Left renal cortex interstitium (tissue), 4 donors: ENCODE measurements at regions not wholly inside any gene's neighbourhood (a gene's known extent, or its start where the extent isn't known, plus 50 kb on each side); places are given as distances from the start of the nearest gene placed in this dataset.
A peak's percentile ranks its signal among the peaks of the same experiment; 100 is the strongest.

Experiments
- DNase-seq, 4 donors: peaks; one replicate each; pipeline ENCODE4 v3.0.0-alpha.2; 2013; ENCODE audit warnings: low read depth in 4 of 4, low spot score in 2 of 4, missing footprints in 1 of 4

DNA sequence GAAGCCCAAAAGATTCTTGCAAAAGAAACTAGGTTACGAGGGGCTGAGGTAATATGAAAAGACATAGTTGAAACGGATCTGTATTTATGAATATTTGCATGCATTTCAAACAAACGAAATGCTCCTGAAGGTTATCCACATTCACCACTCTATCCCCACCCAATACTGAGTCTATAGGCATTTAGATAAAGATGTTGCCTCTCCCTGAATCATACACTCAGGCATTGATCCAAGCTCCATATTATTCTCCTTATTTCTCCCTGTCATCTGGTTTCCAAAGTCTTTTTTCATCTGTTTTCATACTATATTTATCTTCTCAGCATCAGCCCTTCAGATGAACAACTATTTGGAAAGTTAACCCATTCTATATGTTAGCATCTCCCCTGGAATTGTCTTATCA, 492.5 kb upstream of the TGFBR2 start:
- DNase-seq: no peak

DNA sequence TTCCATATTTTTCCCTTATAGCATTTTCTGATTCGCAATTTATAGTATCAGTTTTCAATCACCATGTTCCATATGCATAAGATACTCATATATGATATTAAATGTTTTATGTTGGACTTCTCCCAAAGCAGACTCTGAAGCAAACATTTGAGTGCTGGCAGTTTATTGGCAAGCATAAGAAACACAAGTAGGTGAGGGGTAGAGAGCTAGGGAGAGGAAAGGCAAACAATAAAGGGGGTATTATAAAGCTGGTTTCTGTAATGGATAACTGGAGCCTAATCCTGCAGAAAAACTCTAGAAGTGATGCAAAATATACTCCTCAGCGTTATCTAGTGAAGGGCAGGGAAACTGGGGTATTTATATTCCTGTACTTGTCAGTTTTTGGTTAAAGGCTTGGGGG, 491.5 kb upstream of the TGFBR2 start:
- no peak for DNase-seq

DNA sequence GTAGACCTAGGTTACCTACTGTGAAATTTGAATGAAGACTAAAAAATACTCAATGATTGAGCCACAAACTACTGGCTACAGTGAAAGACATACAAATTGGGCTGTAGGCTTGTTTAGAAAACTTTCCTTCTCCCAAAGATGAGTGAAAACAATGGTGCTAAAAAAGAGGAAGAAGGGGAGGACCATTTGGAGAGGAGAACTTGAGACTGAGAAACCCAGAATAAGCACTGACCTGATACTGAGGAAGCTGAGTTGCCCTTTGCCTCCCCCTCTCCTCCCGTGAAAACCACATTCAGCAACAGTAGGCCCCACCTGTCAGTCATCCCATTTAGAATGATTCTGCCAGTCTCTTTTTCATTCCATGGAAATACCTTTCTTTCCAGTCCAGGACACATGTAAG, 484.0 kb upstream of the TGFBR2 start:
- no peak for DNase-seq

DNA sequence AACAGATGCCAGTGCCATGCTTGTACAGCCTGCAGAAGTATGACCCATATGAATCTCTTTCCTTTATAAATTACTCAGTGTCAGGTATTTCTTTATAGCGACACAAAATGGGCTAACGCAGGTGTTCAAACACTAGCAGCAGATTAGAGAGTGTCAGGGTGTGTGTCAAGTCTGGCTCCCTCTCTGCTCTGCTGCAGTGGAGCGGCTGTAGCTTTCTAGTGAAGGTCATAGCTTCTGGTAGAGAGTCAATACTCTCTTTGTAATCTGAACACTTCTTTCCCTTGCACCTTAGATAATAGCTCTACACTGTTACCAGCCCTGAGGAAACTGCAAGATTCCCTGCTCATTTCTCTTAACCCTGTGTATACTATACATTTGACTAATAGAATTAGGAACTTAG, 483.2 kb upstream of the TGFBR2 start:
- DNase-seq: no peak

DNA sequence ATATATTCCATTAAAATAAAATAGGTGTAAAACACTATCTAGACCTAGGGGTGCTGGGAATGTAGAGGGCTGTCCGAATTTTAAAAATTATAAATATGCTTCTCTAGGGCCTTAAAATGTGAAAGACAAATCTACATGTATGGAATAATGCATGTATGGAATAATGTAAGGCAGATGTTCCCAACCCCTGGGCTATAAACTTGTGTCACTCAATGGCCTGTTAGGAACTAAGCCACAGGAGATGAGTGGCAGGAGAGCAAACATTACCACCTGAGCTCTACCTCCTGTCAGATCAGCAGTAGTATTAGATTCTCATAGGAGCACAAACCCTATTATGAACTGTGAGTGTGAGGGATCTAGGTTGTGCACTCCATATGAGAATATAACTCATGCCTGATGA, 482.6 kb upstream of the TGFBR2 start:
- DNase-seq: no peak

DNA sequence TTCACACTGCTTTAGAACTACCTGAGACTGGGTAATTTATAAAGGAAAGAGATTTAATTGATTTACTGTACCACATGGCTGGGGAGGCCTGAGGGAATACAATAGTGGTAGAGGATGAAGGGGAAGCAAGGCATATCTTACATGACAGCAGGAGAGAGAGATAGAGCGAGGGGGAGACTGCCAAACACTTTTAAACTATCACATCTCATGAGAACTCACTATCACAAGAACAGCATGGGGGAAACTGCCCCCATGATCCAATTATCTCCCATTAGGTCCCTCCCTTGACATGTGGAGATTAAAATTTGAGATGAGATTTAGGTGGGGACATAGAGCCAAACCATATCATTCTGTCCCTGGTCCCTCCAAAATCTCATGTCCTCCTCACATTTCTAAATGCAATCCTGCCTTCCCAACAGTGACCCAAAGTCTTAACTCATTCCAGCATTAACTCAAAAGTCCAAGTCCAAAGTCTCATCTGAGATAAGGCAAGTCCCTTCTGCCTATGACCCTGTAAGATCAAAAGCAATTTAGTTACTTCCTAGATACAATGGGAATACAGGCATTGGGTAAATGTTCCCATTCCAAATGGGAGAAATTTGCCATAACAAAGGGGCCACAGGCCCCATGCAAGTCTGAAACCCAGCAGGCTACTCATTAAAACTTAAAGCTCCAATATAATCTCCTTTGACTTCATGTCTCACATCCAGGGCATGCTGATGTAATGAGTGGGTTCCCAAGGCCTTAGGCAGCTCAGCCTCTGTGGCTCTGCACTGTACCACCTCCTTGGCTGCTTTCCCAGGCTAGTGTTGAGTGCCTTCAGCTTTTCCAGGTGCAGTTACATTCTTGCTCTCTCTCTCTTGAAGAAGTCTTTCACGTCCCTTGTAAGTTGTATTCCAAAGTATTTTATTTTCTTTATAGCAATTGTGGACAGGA, 481.7 kb upstream of the TGFBR2 start:
- no peak for DNase-seq

DNA sequence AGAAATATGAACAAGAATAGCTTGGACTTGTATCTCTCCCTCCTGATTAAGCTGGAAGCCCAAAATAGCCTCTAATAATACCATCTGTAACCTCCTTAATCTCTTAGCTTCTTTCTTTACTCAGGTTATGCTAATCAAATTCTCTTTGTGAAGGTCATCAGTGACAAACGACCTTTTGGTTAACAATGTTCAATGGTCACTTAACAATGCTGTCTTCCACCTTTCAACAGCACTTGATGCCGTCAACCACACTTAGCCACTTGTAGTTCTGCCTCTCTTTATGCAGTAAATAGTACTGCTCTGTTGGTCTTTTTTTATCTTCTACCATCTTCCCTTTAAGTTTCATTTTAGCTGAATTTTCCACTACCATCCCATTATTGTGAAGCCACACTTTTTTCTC, 476.6 kb upstream of the TGFBR2 start:
- no peak for DNase-seq

DNA sequence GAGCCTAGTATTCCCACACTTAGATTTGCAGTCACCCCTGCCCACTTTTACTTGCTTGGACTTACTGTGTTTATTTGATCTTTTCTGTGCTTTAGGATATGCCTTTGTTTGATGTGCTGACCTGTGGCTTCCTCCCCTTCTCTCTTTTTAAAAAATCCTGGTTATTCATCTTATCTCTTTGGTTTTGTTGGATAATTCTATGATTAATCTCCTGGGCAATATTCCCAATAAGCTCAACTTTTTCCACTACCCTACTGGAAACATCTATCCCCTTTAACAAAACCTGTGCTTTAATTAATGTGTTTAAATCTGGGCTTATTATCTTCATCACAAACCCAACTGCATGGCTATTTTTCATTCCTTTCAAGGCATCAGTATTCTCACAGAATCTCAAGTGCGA, 476.0 kb upstream of the TGFBR2 start:
- no peak for DNase-seq

DNA sequence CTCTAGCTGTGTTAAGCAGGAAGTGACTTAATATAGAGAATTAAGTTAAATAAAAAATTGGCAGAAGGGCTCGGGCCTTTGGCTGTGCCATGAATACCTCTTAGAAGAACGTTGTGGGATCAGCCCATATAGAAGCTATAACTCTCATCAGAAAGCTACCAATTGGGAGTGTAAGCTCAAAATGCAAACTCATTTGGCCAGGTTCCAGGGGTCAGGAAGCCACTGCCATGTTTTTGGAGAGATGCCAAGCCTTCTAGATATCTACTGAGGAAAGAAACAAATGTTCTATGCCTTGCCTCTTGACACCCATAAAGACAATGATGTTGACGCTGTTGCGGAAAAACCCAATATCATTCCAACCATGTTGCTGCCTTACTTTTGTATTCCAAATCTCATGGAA, 475.2 kb upstream of the TGFBR2 start:
- DNase-seq: no peak

DNA sequence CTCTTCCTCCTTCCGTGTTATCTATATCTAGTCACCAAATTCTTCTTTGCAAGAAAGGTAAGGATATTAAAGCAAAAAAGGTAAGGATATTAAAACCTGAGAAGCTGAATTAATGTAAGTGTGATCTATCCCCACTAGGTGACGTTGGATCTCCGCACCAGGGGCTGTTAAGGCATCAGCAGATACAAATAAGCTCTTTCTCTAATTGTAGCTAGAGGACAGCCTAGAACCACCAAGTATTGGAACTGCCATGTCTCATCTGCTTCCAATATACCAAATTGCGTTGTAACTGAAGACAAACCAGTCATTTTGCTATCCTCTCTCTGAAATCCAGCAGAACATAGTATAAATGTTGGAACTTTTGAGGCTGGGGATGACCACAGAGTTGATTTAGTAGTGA, 471.2 kb upstream of the TGFBR2 start:
- DNase-seq: no peak

DNA sequence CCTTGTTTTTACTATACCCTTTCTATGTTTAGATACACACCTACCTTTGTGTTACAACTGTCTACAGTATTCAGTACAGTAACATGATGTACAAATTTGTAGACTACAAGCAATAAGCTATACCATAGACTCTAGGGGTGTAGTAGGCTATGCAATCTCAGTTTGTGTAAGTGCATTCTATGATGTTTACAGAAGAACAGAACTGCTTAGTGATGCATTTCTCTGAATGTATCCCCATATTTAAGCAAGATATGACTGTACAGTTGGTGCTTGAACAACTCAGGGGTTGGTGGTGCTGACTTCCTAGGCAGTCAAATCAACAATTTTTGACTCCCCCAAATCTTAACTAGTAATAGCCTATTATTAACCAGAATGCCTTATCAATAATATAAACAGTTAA, 467.1 kb upstream of the TGFBR2 start:
- no peak for DNase-seq

DNA sequence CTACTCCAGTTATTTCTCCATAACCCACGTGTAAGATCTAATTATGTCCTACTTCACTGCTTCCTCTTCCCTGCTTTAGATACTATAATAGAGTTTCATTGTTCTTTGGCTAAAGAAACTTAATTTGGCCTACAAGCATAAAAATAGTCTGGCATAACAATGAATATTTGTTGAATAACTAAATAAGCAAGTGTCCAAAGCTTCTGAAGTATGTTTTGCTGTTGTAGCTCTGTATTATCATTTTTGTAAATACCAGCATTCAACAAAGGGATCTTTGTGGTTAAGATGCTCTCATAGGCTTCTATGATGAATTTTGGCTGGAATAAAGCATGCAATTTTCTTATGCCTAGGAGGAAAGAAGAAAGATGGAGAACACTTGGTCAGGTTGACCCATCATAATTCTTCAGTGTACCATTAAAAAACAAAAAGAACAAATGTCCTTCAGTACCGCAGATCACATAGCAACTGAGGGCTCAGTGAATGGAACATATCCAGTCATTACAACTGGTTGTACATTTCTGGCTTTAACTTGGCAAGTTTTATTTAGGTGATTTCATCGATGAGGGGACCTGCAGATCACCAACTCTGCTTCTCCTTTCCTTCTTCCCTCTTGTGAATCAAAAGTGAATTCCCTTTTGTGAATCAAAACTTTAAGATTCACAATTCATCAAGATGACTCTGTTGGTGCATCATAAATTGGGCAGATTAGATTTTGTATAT, 465.9 kb upstream of the TGFBR2 start:
- DNase-seq: no peak

DNA sequence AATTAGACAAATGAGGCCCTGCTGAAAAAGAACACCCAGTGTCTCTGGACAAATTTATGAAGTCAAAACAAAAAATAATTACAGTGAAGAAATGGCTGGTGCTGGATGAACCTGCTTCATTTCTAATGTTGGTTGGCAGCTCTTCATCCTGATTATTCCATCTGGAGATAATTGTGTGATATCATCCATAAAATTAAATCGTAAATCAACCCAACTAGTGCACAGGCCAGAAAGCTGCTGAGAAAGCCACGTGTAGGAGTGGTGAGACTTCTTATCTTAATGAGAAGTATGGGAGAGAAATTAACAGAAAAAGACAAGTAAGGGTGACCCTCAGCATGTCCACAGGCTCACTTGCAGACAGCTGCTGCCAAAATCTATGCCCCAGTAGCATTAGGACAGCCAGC, 465.2 kb upstream of the TGFBR2 start:
- peak in 1 of 4 donors; percentile 7 for DNase-seq

DNA sequence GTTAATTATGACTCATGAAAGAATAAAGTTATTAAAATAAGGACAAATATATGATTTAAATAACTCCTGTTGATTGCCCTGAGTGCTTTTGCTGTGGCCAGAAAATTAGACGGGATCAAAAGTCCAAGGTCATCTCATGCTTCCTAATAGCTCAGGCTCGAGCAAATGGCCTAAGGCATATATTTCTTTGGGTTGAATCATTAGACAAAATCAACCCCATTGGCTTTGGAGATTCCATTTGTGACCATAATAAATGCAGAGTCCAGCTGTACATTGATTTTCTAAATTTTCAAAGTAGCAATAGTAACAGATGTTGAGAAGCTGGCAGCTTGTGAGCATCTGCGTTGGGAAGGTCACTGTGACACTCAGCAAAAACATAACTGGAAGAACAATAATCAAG, 464.5 kb upstream of the TGFBR2 start:
- no peak for DNase-seq

DNA sequence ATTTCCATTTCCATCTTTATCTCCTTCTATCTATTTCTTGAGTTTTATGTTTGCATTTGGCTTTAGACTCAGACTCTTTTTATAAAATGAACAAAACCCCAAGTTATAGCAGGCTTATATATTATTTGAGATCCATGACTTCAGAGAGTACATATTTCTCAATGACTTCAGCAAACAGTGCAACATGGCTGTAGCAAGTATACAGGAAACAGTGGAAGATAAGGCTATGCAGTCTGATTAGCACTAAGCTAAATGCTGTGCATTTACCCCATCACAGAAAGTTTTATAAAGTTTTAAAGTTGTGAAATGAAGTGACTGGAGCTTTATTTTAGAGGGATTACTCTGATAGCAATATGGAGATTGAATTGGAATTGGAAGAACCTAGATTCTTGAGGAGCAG, 463.5 kb upstream of the TGFBR2 start:
- DNase-seq: no peak

DNA sequence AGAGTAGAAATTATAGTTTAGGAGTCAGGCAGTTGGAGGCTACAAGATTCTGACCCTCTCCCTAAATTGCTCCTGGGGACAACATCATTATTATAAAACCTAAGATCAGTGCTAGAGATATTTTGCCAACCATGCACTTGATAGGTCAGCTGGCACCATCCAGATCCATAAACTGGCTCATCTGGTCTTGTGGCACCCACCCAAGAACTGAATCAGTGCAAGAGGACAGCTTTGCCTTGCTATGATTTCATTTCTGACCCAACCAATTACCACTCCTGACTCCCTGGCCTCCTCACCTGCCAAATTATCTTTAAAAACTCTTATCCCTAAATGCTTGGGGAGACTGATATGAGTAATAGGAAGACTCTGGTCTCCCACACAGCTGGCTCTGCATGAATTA, 461.1 kb upstream of the TGFBR2 start:
- no peak for DNase-seq

DNA sequence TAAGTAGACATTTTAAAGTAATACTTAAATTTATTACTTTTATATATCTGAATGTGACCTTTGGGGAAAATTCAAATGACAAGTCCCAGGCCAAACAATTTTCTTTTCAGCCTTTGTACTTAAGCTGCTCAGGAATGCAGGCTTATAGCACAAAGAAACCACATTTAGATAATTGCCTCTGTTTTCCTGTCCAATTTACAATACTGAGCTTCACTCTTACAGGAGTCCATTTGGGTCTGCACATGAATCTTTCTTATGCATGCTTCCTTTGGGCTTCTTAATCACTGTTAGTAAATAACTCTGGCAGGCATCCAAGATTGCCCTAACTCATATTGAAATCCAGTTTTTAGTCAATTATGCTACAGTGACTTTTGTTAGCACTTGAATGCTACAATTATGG, 459.4 kb upstream of the TGFBR2 start:
- DNase-seq: no peak

DNA sequence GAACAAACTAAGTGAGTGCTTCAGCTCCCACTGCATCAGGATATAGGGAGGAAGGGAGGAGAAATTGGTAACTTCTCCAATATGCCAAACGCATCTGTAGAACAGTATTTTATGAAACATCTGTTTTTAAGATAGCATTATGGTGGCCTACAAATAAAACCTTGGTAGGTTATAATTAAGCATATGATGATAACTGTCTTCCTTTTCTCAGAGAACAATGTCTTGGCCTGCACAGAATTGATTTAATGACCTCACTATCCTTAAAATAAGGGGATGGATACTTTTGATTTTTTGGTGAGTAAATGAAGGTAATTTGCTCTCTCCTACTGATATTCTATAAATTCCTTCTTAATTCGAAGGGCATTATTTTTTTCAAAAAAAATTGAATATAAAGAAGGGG, 451.5 kb upstream of the TGFBR2 start:
- DNase-seq: no peak

DNA sequence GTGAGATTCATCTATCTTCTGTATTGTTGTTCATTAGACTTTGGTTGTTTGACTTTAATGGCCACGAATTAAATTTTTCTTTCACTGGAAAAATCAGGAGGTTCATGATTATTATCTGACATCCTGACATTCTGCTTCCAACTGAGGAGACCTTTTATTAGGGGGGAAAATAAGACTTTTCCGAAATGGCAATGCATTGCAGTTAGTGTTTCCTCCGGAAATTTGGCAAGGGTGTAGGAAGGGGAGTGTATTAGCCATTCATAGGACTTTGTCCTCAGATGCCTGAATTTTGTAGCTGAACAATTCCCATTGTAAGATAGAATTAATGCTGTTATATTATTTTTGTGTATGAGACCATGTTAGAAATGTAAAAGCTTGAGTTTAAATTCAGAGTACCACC, 450.6 kb upstream of the TGFBR2 start:
- DNase-seq: no peak

DNA sequence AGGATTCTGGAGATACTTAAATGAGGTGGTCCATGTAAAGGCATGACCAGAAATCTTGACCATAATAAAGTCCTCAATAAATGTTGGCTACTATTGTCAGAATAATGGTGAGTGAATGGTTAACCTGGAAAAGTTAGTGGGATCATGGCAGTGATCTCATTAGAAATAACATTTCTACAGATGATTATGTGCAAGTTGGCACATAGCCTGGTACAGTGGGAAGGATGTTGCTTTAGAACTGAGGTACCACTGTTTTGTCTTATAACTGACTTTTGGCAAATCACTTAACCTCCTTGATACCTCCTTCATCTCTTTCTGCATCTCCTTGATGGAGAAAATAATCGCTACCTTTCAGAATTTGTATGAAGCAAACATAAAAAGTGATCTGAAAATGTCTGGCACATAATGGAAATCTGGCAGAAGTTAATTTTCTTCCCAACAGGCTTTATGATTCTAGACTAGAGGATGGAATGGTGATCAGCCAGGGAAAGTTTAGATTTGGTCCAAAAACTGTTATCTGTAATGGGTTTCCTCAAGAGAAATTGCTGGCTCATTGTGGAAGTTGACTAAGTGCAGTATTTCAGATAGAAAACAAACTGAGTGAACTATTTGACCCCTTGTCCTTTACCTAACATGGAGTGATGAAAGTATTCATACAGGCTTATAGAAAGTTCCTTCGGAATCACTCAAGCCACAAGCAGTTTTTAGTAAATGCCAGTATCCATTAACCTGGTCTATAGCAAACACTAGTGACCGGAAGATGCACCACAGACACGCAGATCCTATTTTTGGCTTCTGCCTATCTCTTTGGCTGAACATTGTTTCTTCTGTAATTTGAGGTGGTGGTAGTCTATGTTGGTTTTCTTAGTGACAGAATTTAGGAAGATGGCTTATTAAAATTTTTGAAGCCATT, 449.6 kb upstream of the TGFBR2 start:
- DNase-seq: no peak

DNA sequence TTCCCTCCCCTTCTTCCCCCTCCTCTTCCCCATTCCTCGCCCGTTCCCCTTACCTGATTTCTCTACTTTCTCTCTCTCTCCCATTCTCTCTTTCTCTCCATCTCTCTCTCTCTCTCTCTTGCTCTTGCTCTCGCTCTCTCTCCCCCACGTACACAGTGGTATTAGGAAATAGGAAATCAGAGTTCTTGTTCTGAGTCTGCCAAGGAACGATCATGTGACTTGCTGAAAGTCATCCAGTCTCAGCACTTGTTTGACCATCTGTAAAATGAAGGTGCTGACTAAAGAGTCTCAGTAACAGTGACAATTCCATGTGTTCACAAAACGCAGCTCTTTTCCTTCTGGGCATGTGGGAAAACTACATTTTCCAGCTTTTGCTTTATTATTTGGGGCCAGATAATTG, 445.0 kb upstream of the TGFBR2 start:
- no peak for DNase-seq
